Mesenchymal stem cell (in vitro differentiated cells and primary cell): ENCODE measurements at regions not wholly inside any gene's neighbourhood (a gene's known extent, or its start where the extent isn't known, plus 50 kb on each side); places are given as distances from the start of the nearest gene placed in this dataset.
A peak's percentile ranks its signal among the peaks of the same experiment; 100 is the strongest.

Source experiments
- DNase-seq: peaks from one replicate; pipeline ENCODE4 v3.0.0-alpha.2; 2013
- H2AFZ ChIP-seq: one replicate; pipeline ENCODE4 v1.6.1; 2013; ENCODE audit warnings: low read depth, mild to moderate bottlenecking, control low read depth, inconsistent platforms, low read length, moderate library complexity
- H2AK5ac ChIP-seq: 2 replicates; pipeline ENCODE4 v1.6.1; 2013; ENCODE audit warnings: low read length, moderate library complexity, mild to moderate bottlenecking, inconsistent platforms; ENCODE audit not compliant: severe bottlenecking
- H2BK120ac ChIP-seq: one replicate; pipeline ENCODE4 v1.6.1; 2013; ENCODE audit warnings: low read depth, mild to moderate bottlenecking, inconsistent platforms, low read length, moderate library complexity
- H2BK12ac ChIP-seq, 2 experiments: one replicate each; pipeline ENCODE4 v1.6.1; 2013; ENCODE audit warnings: inconsistent platforms in 2 of 2, low read length in 2 of 2, mild to moderate bottlenecking in 2 of 2, moderate library complexity in 2 of 2, control low read depth in 1 of 2
- H2BK15ac ChIP-seq: one replicate; pipeline ENCODE4 v1.6.1; 2013; ENCODE audit warnings: mild to moderate bottlenecking, low read depth, inconsistent platforms; ENCODE audit not compliant: poor library complexity, severe bottlenecking
- H2BK5ac ChIP-seq: 2 replicates; pipeline ENCODE4 v1.6.1; 2013; ENCODE audit warnings: low read depth, mild to moderate bottlenecking, low read length, control low read depth, inconsistent platforms; ENCODE audit not compliant: poor library complexity, severe bottlenecking
- H3K14ac ChIP-seq, 2 experiments: one replicate each; pipeline ENCODE4 v1.6.1; 2013; ENCODE audit warnings: inconsistent platforms in 2 of 2, low read length in 2 of 2, control low read depth in 1 of 2, mild to moderate bottlenecking in 1 of 2, moderate library complexity in 1 of 2
- H3K18ac ChIP-seq, 2 experiments: one replicate each; pipeline ENCODE4 v1.6.1; 2013; ENCODE audit warnings: inconsistent platforms in 2 of 2, low read length in 2 of 2, control low read depth in 1 of 2, low read depth in 1 of 2, mild to moderate bottlenecking in 1 of 2
- H3K23ac ChIP-seq, 2 experiments: one replicate each; pipeline ENCODE4 v1.6.1; 2013; ENCODE audit warnings: inconsistent platforms in 2 of 2, low read length in 2 of 2, mild to moderate bottlenecking in 2 of 2, moderate library complexity in 2 of 2, control low read depth in 1 of 2
- H3K27ac ChIP-seq: 2 replicates; pipeline ENCODE4 v1.5.1; 2013; ENCODE audit warnings: mild to moderate bottlenecking, moderate library complexity, low read length, control low read depth, inconsistent platforms; ENCODE audit not compliant: poor library complexity, severe bottlenecking
- H3K27me3 ChIP-seq, 2 experiments: 2 replicates each; pipeline versions ENCODE4 v1.6.1 to v1.7.0; 2013; ENCODE audit warnings: low read length in 2 of 2, mild to moderate bottlenecking in 2 of 2, moderate library complexity in 2 of 2, control low read depth in 1 of 2, inconsistent platforms in 1 of 2; ENCODE audit not compliant: control insufficient read depth in 1 of 2, insufficient read depth in 1 of 2
- H3K36me3 ChIP-seq, 2 experiments: 2 replicates each; pipeline versions ENCODE4 v1.6.1 to v1.7.0; 2013; ENCODE audit warnings: low read length in 2 of 2, control low read depth in 1 of 2, inconsistent platforms in 1 of 2, low read depth in 1 of 2, mild to moderate bottlenecking in 1 of 2; ENCODE audit not compliant: insufficient read depth in 2 of 2, control insufficient read depth in 1 of 2
- H3K4ac ChIP-seq, 2 experiments: one replicate each; pipeline ENCODE4 v1.6.1; 2013; ENCODE audit warnings: inconsistent platforms in 2 of 2, low read length in 2 of 2, mild to moderate bottlenecking in 2 of 2, moderate library complexity in 2 of 2, control low read depth in 1 of 2, low read depth in 1 of 2
- H3K4me1 ChIP-seq: 2 replicates; pipeline ENCODE4 v1.6.1; 2013; ENCODE audit warnings: low read depth, low read length, control low read depth; ENCODE audit not compliant: control insufficient read depth, insufficient read depth
- H3K4me2 ChIP-seq: 2 replicates; pipeline ENCODE4 v1.6.1; 2013; ENCODE audit warnings: low read length, mild to moderate bottlenecking, inconsistent platforms; ENCODE audit not compliant: poor library complexity, severe bottlenecking
- H3K4me3 ChIP-seq, 2 experiments: 2 replicates each; pipeline versions ENCODE4 v1.5.1 to v1.7.0; 2013; ENCODE audit warnings: low read length in 2 of 2, mild to moderate bottlenecking in 2 of 2, control low read depth in 1 of 2, low read depth in 1 of 2; ENCODE audit not compliant: insufficient read depth in 1 of 2
- H3K79me1 ChIP-seq: replicated peaks from 2 replicates; pipeline ENCODE4 v1.6.1; 2013; ENCODE audit warnings: mild to moderate bottlenecking, control low read depth, low read length, inconsistent platforms; ENCODE audit not compliant: poor library complexity, severe bottlenecking
- H3K9ac ChIP-seq: 2 replicates; pipeline ENCODE4 v1.7.0; 2013; ENCODE audit warnings: mild to moderate bottlenecking, low read length, moderate library complexity
- H3K9me3 ChIP-seq: 2 replicates; pipeline ENCODE4 v1.7.0; 2013; ENCODE audit warnings: mild to moderate bottlenecking, low read length; ENCODE audit not compliant: control insufficient read depth
- H4K8ac ChIP-seq: one replicate; pipeline ENCODE4 v1.6.1; 2013; ENCODE audit warnings: inconsistent platforms, mild to moderate bottlenecking, low read length, moderate library complexity
- H4K91ac ChIP-seq: one replicate; pipeline ENCODE4 v1.6.1; 2013; ENCODE audit warnings: mild to moderate bottlenecking, low read length, inconsistent platforms
- WGBS: methylation state at CpG from one replicate; pipeline ENCODE4 v1.1.7; 2013; ENCODE audit warnings: mixed read lengths; 5-methylcytosine and 5-hydroxymethylcytosine counted together

DNA sequence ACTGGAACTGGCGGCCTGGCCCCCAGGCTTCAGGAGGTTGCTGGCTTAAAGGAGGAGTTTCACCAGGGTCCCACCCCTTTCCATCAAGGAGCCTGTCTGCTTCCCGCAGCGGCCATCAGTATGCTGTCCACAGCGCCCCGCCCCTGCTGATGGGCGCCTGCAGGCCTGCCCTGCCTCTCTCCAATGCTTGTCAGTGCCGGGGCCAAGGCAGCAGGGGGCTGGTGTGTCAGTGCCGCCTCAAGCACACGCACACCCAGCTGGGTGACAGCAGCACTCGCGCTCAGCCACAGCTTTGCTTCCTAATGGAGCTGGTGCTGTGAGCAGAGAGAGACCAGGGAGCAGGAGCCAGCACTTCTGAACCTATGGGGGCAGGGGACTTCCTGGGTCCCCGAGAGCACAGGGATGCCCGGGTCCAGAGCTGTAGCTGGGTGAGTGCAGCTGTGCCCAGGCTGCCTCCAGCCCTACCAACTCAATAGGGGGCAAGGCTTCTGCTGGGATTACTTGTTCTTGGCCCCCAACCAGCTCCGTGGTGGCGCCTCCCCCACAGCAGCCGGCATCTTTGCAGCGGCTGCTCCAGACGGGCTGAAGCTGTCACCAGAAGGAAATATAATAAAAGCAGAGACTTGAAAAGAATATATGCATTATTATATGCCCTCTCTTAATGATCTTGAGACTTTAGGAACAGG, 377.2 kb upstream of the LRATD1 start:
- H4K8ac ChIP-seq: no peak overlapping the region
- no peaks in the 10 kb centered on the region for H3K9me3 ChIP-seq
- no peak overlapping the region for H3K4me2 ChIP-seq
- no peaks in the 10 kb centered on the region for H3K36me3 ChIP-seq
- H3K4ac ChIP-seq: no peak overlapping the region
- no peaks in the 10 kb centered on the region for H3K4me1 ChIP-seq
- H2BK120ac ChIP-seq: no peak overlapping the region
- H2AK5ac ChIP-seq: no peak overlapping the region
- H3K23ac ChIP-seq: no peak overlapping the region
- H3K79me1 ChIP-seq: no peaks in the 10 kb centered on the region
- no peak overlapping the region for H2AFZ ChIP-seq
- no peak overlapping the region for H2BK12ac ChIP-seq
- no peak overlapping the region for H2BK15ac ChIP-seq
- no peak overlapping the region for H4K91ac ChIP-seq
- 69% methylated on average over 13 of the region's 18 CpGs for WGBS
- no peak for DNase-seq
- no peak overlapping the region for H3K18ac ChIP-seq
- H2BK5ac ChIP-seq: no peak overlapping the region
- H3K27ac ChIP-seq: no peak overlapping the region
- no peak overlapping the region for H3K4me3 ChIP-seq
- H3K9ac ChIP-seq: no peak overlapping the region
- no peak overlapping the region for H3K14ac ChIP-seq
- no peaks in the 10 kb centered on the region for H3K27me3 ChIP-seq

DNA sequence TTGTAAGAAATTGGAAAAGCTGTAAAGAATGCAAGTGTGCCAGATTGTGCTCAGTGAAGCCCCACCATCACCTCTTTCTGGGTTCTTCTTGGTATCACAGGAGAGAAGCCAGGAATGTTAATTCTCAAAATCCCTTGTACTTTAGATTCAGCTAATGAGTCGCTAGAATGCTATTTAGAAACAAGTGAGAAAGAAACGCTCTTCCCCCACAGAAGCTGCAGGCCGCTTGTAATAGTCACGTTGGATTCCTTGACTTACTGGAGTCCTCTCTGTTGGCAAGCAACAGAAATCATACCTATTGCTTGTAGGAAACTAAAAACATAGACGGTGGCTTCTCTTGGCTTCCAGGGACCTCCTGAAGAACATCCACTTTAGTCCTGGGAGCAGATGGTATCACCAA, 375.6 kb upstream of the LRATD1 start:
- Histone ChIP-seq H3K27me3 (no peaks in the 10 kb centered on the region), H3K36me3 (no peaks in the 10 kb centered on the region), H3K4ac (no peak overlapping the region), H4K91ac (no peak overlapping the region), H2BK12ac (no peak overlapping the region), H2BK15ac (no peak overlapping the region), H3K4me1 (no peaks in the 10 kb centered on the region), H3K18ac (no peak overlapping the region), H3K14ac (no peak overlapping the region), H3K79me1 (no peaks in the 10 kb centered on the region), H3K9ac (no peak overlapping the region), H2AK5ac (no peak overlapping the region), H3K4me3 (no peak overlapping the region), H2AFZ (no peak overlapping the region), H2BK120ac (no peak overlapping the region), H3K9me3 (no peaks in the 10 kb centered on the region), H3K23ac (no peak overlapping the region), H3K27ac (no peak overlapping the region), H2BK5ac (no peak overlapping the region), H4K8ac (no peak overlapping the region), H3K4me2 (no peak overlapping the region)
- DNase-seq: peak; percentile 18
- WGBS: 44% methylated on average over 5 of the region's 5 CpGs

DNA sequence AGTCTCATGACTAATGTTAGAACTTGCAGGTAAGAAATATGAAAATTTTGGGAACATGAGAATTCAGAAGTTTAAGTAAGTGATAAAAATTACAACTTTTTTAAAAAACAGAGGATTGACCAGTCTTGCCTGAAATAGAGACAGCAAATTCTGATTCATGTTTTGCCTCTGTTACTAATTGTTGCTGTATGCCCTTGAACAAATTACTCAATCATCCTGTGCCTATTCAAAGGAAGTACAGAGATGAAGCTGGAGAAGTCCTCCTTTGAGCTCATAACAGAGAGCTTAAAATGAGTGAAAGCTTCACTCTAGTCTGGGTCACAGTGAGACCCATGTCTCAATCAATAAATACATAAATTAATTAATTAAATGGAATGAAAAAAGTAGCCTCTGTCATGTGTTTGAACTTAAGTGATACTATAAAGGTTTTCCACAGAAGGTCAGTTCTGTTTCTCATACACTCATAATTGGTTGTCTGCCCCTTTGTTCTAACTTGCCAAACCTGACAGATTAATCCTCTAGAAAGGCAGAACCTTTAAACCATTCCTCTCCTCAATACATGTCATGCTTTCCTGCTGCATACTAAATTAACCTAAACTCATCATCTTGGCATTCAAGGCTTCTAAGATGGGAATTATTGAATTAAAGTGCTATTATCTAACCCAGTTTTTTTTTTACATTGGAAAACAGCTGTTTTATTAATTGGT, 374.6 kb upstream of the LRATD1 start:
- Histone ChIP-seq H3K4me2 (no peak overlapping the region), H2BK15ac (no peak overlapping the region)

DNA sequence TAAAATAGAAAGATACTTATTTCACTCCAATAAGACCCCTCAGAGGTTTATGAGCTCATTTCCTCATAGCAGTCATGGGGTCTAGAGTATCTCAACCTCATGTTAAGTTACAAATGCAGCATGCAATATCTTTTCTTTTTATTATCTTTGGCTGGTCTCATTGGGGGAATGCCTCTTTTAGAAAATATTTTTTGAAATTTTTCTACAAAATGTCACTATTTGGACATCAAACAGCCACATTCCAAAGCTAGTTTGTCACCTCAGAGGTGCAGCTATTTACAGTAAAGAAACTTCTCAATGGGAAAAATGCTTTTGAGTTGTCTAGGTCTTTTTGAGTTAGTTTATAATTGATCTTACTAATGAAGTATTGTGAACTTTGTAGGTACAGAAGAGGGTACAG, 370.7 kb upstream of the LRATD1 start:
- H3K18ac ChIP-seq: no peak overlapping the region
- no peak overlapping the region for H4K8ac ChIP-seq
- no peaks in the 10 kb centered on the region for H3K27me3 ChIP-seq
- H4K91ac ChIP-seq: no peak overlapping the region
- no peak overlapping the region for H3K4ac ChIP-seq
- H3K27ac ChIP-seq: no peak overlapping the region
- H3K4me3 ChIP-seq: no peak overlapping the region
- no peak overlapping the region for H3K14ac ChIP-seq
- H3K23ac ChIP-seq: no peak overlapping the region
- no peak overlapping the region for H2BK15ac ChIP-seq
- no peaks in the 10 kb centered on the region for H3K4me1 ChIP-seq
- H3K9me3 ChIP-seq: no peaks in the 10 kb centered on the region
- H2AFZ ChIP-seq: no peak overlapping the region
- H2BK120ac ChIP-seq: no peak overlapping the region
- no peak overlapping the region for H2AK5ac ChIP-seq
- no peak overlapping the region for H2BK5ac ChIP-seq
- no peak for DNase-seq
- H3K79me1 ChIP-seq: no peaks in the 10 kb centered on the region
- H3K9ac ChIP-seq: no peak overlapping the region
- no peak overlapping the region for H3K4me2 ChIP-seq
- no peak overlapping the region for H2BK12ac ChIP-seq
- no peaks in the 10 kb centered on the region for H3K36me3 ChIP-seq

More for the DNA sequence above, 374.6 kb upstream of the LRATD1 start:
- no peaks in the 10 kb centered on the region for H3K36me3 ChIP-seq
- H3K79me1 ChIP-seq: no peaks in the 10 kb centered on the region
- no peak overlapping the region for H3K14ac ChIP-seq
- H2BK120ac ChIP-seq: no peak overlapping the region
- H3K4me3 ChIP-seq: no peak overlapping the region
- no peaks in the 10 kb centered on the region for H3K4me1 ChIP-seq
- no peak overlapping the region for H3K9ac ChIP-seq
- no peak overlapping the region for H2BK5ac ChIP-seq
- no peaks in the 10 kb centered on the region for H3K27me3 ChIP-seq
- no peak overlapping the region for H4K8ac ChIP-seq
- H2AFZ ChIP-seq: no peak overlapping the region
- no peak for DNase-seq
- no peak overlapping the region for H3K4ac ChIP-seq
- H2BK12ac ChIP-seq: no peak overlapping the region
- H3K18ac ChIP-seq: no peak overlapping the region
- no peaks in the 10 kb centered on the region for H3K9me3 ChIP-seq
- H4K91ac ChIP-seq: no peak overlapping the region
- H2AK5ac ChIP-seq: no peak overlapping the region
- no peak overlapping the region for H3K27ac ChIP-seq
- H3K23ac ChIP-seq: no peak overlapping the region
